DOHH2 (cell line): ENCODE measurements at regions not wholly inside any gene's neighbourhood (a gene's known extent, or its start where the extent isn't known, plus 50 kb on each side); places are given as distances from the start of the nearest gene placed in this dataset.

ENCODE experiments used
- EZH2phosphoT487 ChIP-seq: fragments of 200-600 bp; sonication (generic); IDR thresholded peaks from 2 replicates; pipeline ENCODE4 v1.6.1; 2017; ENCODE audit warnings: borderline replicate concordance, mild to moderate bottlenecking, antibody characterized with exemption, low read length, moderate library complexity, mixed read lengths
- TF ChIP-seq, protein P1 (sequence below): fragments of 200-600 bp; sonication (generic); IDR thresholded peaks from one replicate; pipeline ENCODE4 v1.5.1; 2014; ENCODE audit warnings: antibody characterized with exemption, mild to moderate bottlenecking, low read depth, low read length; ENCODE audit not compliant: poor library complexity, severe bottlenecking

DNA sequence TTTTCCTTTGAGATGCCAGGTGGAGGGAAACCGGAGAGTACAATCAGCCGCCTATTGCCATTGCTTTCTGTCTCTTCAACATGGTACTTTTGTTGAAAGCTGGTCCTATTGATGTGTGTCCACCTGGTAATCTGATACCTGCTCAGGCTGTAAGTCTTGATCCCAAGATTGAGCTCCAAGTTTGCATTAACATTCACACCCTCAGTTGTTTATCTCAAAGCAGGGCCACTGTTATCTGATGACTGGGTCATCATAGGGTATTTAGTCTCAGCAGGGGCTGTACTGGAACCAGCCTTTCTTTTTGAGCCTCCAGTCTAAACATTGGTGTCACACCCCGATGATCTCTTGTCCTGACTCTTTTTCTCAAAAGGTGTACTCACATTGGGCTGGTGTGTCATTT lies 370.3 kb upstream of the TOM1L1 start:
- TF ChIP-seq, protein P1, sequence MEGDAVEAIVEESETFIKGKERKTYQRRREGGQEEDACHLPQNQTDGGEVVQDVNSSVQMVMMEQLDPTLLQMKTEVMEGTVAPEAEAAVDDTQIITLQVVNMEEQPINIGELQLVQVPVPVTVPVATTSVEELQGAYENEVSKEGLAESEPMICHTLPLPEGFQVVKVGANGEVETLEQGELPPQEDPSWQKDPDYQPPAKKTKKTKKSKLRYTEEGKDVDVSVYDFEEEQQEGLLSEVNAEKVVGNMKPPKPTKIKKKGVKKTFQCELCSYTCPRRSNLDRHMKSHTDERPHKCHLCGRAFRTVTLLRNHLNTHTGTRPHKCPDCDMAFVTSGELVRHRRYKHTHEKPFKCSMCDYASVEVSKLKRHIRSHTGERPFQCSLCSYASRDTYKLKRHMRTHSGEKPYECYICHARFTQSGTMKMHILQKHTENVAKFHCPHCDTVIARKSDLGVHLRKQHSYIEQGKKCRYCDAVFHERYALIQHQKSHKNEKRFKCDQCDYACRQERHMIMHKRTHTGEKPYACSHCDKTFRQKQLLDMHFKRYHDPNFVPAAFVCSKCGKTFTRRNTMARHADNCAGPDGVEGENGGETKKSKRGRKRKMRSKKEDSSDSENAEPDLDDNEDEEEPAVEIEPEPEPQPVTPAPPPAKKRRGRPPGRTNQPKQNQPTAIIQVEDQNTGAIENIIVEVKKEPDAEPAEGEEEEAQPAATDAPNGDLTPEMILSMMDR, result no peak
- TF ChIP-seq EZH2phosphoT487, result no peak
